ENCODE measurements at regions not wholly inside any gene's neighbourhood (a gene's known extent, or its start where the extent isn't known, plus 50 kb on each side); places are given as distances from the start of the nearest gene placed in this dataset.
"Not testable (repeated sequence)": the region's sequence is repeated elsewhere in the genome, so short reads cannot be mapped to it uniquely, and the experiment has no call there.

- DNase-seq (ENCODE audit: low read depth, low spot score); intact Hi-C loops (cut with micrococcal nuclease); H3K79me2 ChIP-seq (ENCODE audit: control insufficient read depth, insufficient read depth, low read length); FAIRE-seq; H4K20me1 ChIP-seq (replicated peaks; ENCODE audit: control insufficient read depth, extremely low read depth, insufficient read depth, low read length); H3K9me1 ChIP-seq (replicated peaks; ENCODE audit: control insufficient read depth, extremely low read depth, insufficient read depth, low read length); CTCF ChIA-PET; H3K4me3 ChIP-seq (replicated peaks in 1 of 3; ENCODE audit: insufficient read depth in 1 of 3, low read depth in 1 of 3, low read length in 3 of 3); H3K9me3 ChIP-seq (replicated peaks; ENCODE audit: control insufficient read depth, insufficient read depth, low read length); H3K4me1 ChIP-seq (ENCODE audit: control insufficient read depth, extremely low read depth, insufficient read depth, low read length); H3K27me3 ChIP-seq (ENCODE audit: control insufficient read depth in 2 of 2, insufficient read depth in 2 of 2, low read length in 2 of 2); H3K36me3 ChIP-seq (ENCODE audit: control insufficient read depth in 2 of 2, extremely low read depth in 1 of 2, insufficient read depth in 2 of 2, low read length in 2 of 2); POLR2A ChIA-PET; H3K4me2 ChIP-seq (ENCODE audit: insufficient read depth, low read length); dilution Hi-C loops (cut with MboI; ENCODE audit: extremely low pct_ligation_motif_present, low sequenced_read_pairs); H2AFZ ChIP-seq (ENCODE audit: low read depth, low read length); BruUV-seq (replicated peaks); H3K9ac ChIP-seq (replicated peaks; ENCODE audit: extremely low read depth, insufficient read depth, low read length); H3K27ac ChIP-seq (ENCODE audit: insufficient read depth, low read depth, low read length): not testable (repeated sequence)
Observed at GRCh38 chr5:96108629-96109028, 147.0 kb upstream of the ELL2 start.

GRCh38 chr5:96103829-96104228 is 142.2 kb upstream of the ELL2 start:
- H3K27me3 ChIP-seq (ENCODE audit: control insufficient read depth in 2 of 2, insufficient read depth in 2 of 2, low read length in 2 of 2); H3K4me2 ChIP-seq (ENCODE audit: insufficient read depth, low read length); DNase-seq (ENCODE audit: low read depth, low spot score); H3K9me3 ChIP-seq (replicated peaks; ENCODE audit: control insufficient read depth, insufficient read depth, low read length); H3K27ac ChIP-seq (ENCODE audit: insufficient read depth, low read depth, low read length); H2AFZ ChIP-seq (ENCODE audit: low read depth, low read length); H4K20me1 ChIP-seq (replicated peaks; ENCODE audit: control insufficient read depth, extremely low read depth, insufficient read depth, low read length); intact Hi-C loops (cut with micrococcal nuclease); H3K79me2 ChIP-seq (ENCODE audit: control insufficient read depth, insufficient read depth, low read length); CTCF ChIA-PET; H3K4me1 ChIP-seq (ENCODE audit: control insufficient read depth, extremely low read depth, insufficient read depth, low read length); H3K4me3 ChIP-seq (replicated peaks in 1 of 3; ENCODE audit: insufficient read depth in 1 of 3, low read depth in 1 of 3, low read length in 3 of 3); H3K9ac ChIP-seq (replicated peaks; ENCODE audit: extremely low read depth, insufficient read depth, low read length); dilution Hi-C loops (cut with MboI; ENCODE audit: extremely low pct_ligation_motif_present, low sequenced_read_pairs); POLR2A ChIA-PET; FAIRE-seq; H3K9me1 ChIP-seq (replicated peaks; ENCODE audit: control insufficient read depth, extremely low read depth, insufficient read depth, low read length); BruUV-seq (replicated peaks); H3K36me3 ChIP-seq (ENCODE audit: control insufficient read depth in 2 of 2, extremely low read depth in 1 of 2, insufficient read depth in 2 of 2, low read length in 2 of 2): not testable (repeated sequence)
